GM19397 (cell line): ENCODE measurements at regions not wholly inside any gene's neighbourhood (a gene's known extent, or its start where the extent isn't known, plus 50 kb on each side); places are given as distances from the start of the nearest gene placed in this dataset.
"Not testable (repeated sequence)": the region's sequence is repeated elsewhere in the genome, so short reads cannot be mapped to it uniquely, and the experiment has no call there.

Experiments
- ATAC-seq: cut with Tn5 transposase; IDR thresholded peaks from one replicate; pipeline ENCODE4 v1.9.1; 2021; ENCODE audit warnings: mild to moderate bottlenecking, moderate library complexity; ENCODE audit not compliant: unreplicated experiment

DNA sequence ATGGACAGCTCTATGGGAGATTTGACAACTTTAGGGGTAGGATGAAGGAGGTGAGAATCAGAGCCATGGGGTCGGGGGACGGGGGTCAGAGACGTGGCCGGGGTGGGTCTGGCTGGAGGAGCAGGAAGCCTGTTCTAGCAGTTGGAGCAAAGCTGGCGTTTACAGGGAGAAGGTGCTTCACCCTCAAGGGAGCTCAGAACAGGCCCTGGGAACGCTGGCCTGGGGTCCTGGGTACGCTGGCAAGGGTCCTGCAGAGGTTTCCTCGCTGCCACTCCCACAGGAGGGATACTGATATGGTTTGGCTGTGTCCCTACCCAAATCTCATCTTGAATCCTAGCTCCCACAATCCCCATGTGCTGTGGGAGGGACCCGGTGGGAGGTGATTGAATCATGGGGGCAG is 205.0 kb upstream of the ARL4C start:
- no peak for ATAC-seq

DNA sequence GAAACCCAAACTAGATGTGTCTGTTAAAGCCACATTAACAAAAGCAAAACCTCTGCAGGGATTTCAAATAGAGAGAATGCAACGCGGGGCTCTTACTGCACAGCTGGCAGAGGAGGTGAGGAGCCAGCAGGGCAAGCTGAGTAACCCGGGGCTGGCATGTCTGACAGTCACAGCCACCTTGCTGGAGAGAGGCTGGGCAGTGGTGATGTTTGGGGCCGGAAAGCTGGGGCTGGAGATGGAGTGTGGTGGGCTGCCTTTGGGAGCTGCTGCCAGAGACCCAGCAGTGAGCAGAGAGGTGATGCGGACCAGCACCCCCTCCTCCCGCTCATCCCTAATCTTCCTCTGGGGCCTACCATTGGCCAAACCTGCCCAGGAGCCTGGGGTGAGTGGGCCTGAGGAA is 204.5 kb upstream of the ARL4C start:
- ATAC-seq = no peak

DNA sequence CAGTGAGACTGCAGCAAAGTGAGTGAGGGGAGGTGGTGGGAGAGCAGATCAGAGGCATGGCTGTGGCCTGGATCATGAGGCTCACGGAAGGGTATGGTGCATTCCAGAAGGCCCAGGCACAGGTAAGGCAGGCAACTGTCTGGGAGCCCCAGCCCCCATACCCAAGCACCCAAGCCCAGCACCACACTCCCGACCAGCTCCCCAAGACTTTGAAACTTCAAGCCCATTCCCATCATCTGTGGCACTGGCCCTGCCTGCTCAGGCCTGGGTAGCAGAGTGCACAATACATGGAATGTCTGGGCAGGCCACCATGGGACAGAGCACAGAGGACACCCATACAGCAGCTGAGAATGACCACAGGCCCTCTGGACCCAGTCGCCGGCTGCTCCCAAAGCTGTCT is 202.6 kb upstream of the ARL4C start:
- no peak for ATAC-seq

DNA sequence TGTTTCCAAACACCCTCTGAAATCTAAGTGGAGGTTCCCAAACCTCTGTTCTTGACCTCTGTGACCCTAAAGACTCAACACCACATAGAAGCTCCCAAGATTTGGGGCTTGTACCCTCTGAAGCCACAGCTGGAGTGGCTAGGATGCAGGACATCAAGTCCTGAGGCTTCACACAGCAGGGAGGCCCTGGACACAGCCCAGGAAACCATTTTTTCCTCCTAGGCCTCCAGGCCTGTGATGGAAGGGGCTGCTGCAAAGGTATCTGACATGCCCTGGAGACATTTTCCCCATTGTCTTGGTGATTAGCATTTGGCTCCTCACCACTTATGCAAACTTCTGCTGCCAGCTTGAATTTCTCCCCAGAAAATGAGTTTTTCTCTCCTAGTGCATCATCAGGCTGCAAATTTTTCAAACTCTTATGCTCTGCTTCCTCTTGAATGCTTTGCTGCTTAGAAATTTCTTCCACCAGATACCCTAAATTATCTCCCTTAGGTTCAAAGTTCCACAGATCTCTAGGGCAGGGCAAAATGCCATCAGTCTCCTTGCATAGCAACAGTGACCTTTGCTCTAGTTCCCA is 200.5 kb upstream of the ARL4C start:
- not testable (repeated sequence) for ATAC-seq

DNA sequence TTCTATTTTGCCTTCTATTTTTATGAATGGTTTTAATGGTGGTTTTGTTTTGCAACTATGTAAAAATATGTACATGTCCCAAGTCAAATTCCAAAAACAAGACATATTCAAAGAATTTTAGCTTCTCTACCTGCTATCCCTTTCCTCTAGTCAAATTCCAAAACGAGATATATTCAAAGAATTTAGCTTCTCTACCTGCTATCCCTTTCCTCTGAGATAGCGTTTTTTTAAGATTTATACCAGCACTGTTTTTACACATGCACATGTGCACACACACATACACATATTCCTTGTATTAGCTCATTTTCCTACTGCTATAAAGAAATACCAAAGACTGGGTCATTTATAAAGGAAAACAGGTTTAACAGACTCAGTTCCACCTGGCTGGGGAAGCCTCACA is 199.1 kb upstream of the ARL4C start:
- ATAC-seq = no peak

DNA sequence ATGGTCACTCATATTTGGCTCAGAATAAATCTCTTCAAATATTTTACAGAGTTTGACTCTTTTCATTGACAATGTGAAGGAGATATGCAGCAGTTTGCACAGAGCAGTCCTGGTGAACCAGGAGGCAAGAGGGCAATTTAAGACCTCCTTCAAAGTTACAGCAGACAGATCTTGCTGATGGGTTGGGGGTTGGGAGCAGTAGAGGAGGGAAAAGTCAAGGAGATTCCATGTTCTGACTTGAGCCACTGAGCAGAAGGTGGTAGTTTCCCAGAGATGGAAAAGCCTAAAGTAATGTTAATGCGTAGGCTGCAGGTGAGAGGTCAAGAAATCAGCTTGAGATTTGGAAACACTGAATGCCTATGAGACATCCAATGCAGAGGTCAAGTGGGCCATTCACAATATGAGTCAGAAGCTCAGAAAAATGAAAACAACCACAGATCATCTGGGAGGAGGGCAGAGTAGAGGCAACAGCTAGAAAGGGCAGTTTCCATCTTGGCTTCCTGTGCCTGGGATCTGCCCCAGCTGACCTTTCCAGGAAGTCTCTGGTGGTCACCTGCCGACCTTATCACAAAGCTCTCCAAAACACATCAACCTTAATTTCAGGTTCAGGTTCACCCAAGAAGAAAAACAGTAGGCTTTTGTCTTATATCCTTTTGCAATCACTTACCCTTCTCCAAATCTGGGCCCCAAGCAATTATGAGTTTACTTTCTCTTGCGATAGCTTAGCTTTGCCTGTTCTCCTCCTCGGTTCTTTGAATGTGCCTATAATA is 197.5 kb upstream of the ARL4C start:
- ATAC-seq = no peak

DNA sequence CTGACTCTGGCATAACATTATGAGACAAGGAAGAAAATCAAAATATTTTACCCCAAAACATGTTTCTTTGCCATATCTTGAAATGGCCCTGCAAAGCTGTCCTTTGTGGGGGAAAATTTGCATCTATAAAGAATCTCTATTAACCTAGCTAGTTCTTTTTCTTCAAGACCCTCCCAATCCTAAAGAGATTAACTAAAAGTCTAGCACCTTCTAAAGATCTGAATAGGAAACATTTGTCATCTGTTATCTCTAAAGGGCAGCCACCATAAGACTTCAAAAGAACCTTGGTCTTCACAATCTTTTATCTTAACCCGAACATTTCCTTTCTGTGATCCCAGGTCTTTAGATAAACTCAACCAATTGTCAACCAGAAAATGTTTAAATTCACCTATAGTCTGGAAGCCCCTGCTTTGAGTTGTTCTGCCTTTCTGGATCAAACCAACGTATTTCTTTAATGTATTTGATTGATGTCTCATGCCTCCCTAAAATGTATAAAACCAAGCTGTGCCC is 196.9 kb upstream of the ARL4C start:
- not testable (repeated sequence) for ATAC-seq

DNA sequence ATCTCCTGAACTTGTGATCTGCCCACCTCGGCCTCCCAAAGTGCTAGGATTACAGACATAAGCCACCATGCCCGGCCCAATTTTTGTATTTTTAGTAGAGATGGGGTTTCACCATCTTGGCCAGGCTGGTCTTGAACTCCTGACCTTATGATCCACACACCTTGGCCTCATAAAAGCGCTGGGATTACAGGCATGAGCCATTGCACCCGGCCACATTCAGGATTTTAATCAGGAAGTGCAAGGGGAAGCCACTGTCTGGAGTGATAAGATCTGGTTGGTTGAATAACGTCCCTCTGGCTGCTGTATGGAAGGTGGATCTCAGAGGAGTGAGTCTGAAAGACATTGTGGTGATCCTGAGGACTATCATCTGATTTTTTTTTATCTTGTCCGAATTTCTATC is 196.3 kb upstream of the ARL4C start:
- not testable (repeated sequence) for ATAC-seq

DNA sequence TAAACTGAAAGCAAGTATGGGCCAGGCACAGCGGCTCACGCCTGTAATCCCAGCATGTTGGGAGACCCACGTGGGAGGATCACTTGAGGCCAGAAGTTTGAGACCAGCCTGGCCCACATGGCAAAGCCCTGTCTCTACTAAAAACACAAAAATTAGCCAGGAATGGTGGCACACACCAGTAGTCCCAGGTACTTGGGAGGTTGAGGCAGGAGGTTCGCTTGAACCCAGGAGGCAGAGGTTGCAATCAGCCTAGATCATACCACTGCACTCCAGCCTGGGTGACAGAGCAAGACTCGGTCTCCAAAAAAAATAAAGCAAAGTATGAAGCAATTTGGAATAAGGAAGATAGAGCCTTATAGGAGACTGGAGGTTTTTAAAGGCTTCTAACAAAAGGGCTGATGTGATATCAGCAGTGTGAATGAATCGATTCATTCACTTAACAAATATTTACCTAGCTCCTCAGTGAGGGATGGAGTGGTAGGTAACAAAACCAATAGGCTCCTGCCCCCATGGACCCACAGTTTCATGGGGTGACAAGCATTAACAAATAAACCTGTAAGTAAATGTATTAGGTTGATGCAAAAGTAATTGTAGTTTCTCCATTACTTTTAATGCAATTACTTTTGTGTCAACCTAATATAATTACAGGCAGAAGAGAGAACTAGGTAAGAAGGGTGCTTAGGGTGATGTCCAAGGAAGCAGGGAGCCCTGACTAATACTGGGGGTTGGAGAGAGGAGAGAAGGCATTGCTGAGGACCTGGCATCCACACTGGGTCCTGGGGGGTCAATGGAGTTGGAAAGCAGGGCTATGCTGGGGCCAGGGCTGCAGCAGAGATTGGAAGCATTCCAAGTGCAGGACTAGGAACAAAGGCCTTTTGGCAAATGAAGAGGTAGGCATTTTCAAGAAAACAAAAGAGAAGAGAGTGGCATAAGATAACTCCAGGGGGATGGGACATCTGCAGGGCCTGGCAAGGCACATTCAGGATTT is 195.4 kb upstream of the ARL4C start:
- no peak for ATAC-seq

DNA sequence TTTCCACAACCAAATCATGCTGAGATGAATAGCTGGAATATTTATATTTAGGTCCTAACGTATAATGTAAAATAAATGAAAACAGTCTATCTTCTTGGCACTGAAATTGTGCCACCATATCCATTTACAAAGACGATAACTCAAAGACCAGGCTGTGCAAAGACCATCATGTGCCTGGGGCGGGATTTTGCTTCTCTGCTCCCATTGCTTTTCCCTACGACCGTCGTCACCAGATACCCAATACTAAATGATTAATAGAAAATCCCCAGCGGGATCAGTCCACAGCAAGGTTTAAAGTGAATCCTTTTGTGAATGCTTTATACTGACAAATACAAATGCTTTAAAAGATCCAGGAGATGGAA is 194.3 kb upstream of the ARL4C start:
- ATAC-seq = no peak

DNA sequence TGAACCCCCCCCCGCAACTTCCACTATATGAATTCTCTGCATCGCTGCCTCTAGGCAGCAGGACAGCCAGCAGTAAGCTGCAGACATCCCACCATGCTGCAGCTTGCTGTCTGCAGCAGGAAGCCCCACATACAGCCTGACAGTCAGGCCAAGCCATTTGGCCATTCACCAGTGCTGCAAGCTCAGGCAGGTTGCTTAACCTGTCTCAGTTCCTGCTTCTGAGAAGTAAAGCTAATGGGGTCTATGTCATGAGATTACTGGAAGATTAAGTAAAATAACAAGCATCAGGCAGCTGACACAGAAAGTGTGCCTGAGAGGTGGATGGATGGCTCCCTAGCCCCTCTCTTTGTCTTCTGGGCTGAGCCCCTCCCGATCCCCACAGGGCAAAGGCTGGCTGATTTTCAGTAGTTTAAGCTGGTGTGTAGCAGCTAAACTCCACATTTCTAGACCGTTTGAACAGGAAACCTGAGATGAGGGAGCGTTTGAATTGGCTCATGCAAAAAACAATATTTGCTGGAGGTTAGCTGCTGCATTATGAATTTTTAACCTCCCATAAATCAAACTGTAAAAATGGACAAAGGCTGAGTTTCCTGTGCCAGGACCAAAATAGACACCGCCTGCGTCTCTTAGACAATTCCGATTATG is 193.8 kb upstream of the ARL4C start:
- ATAC-seq = no peak

DNA sequence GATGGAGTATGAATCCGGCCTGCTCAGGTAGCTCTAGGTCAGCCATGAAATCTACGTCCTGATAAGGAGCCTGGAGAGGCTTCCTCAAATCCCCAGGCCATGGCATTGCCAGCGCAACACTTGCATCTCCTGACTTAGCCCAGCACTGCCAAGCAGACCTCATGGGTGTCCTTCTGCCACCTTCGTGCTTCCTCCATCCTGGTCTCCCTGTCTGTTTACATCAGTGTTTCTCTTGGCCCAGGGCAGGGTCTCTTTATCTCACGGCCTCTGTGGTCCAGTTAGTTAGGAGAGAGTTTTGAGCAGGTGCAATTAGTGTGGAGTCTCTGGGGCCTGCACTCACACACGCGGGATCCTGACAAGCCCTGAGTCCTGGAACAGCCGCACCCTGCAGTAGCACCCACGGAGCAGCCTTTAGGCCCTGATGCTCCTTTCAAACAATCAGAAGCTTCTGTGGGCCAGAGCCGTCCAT is 193.1 kb upstream of the ARL4C start:
- no peak for ATAC-seq

DNA sequence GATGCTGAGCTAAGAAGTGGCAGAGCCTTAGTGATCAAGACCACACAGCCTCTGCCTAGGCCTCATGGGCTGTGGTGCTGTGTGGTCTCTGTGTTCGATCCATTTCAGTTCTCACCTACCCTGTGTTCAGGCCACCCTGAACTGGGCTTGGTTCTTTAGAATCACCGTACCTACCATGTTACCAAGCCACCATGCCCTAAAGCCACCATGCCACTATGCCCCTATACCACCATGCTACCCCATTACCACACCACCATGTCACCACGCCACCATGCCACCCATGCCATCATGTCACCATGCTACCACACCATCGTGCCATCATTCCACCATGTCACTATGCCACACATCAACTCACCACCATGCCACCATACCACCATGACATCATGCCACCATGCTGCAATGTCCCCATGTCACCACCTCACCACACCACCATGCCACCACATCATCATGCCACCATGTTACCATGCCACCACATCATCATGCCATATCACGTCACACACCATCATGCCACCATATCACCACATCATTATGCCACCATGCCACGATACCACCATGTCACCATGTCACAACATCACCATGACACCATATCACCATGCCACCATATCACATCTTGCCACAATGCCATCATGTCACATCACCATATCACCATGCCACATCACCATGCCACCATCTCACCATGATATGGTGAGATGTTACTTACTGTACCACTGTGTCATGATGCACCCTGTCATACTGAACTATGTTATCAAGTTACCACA is 191.0 kb upstream of the ARL4C start:
- ATAC-seq = no peak

DNA sequence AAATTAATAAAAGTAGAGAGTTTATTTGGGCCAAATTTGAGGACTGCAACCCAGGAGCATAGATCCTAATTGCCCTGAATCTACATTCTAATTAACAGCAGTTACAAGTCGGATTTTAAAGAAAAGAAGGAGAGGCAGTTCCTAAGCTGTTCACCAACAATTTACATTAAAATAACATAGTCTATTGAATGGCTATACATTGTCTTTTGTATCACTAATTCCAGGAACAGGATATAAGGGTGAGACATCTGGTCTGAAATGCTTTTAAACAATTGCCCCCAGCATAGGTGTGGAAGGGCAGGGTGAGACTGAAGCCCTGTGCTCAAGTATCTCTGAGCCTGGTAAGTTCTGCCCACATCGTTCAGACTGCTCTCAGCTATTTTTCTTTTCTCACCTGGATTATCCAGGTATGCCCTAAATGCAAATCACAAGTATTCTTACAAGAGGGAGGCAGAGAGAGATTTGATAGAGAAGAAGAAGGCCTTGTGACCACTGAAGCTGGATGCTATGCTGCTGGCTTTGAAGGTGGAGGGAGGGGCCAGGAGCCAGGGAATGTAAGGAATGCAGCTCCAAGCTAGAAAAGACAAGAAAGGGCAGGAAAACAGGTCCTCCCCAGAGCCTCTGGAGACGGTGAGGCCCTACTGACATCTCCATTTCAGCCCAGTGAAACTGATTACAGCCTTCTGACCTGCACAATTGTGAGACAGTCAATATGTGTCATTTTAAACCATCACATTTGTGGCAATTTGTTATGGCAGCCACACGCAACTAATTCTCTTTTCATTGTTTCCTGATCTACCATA is 189.4 kb upstream of the ARL4C start:
- no peak for ATAC-seq

DNA sequence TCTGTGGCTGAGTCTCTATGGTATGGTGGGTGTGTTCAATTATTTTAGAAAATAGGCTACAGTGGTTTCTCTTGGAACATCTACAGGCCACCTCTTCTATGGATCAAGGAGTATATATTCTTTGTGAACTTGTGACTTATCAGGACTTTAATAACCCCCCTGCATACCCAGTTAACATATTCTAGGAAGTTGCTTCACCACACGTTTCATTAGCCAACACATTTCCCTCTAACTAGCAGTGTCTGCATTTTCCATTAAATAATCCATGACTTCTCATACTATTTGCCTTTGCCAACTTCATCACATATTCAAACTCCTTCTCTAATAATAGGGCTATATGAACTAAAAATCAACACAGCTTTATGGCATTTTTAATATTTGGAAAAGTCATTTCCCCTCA is 187.6 kb upstream of the ARL4C start:
- ATAC-seq = no peak

DNA sequence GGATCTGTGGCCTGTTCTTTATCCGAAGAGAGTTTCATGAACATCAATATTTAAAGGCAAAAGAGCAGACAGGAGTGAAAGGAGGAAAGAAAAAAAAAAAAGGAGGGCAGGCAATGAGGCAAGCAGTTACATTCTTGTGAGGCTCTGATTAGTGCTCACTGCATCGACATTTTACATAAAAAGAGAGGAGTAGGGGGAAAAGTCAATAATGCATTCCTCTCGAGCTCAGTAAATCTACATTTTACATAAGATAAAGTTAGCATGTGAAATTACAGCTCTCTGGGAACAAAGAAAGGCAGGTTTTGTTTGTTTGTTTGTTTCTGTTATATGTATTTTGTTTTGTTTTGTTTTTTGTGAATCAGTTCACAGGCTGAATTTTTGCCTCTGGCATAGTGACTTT is 187.1 kb upstream of the ARL4C start:
- ATAC-seq = no peak

DNA sequence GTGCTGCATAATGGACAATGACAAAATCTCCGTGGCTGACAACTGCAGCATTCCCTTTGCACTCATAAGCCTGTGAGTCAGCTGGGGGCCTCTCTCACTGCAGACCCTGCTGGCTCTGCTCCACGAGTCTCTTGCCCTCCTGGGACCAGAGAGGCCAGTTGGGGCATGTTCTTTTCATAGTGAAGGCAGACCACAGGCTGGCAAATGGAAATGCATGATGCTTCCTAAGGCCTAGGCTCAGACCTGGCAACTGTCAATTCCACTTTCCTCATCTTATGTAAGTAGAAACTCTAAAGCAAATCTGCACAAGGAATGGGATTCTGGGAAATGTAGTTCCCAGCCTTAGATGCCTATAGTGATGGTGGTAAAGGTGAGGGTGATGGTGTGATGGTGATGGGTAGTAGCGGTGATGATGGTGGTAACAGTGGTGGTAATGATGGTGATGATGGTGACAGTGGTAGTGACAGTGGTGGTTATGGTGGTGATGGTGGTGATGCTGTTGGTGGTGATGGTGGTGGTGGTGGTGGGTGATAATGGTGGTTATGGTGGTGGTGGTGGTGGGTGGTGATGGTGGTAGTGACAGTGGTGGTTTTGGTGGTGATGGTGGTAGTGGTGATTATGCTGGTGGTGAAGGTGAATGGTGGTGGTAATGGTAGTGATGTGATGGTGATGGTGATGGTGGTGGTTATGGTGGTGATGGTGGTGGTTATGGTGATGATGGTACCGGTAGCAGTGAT is 185.8 kb upstream of the ARL4C start:
- ATAC-seq = no peak

DNA sequence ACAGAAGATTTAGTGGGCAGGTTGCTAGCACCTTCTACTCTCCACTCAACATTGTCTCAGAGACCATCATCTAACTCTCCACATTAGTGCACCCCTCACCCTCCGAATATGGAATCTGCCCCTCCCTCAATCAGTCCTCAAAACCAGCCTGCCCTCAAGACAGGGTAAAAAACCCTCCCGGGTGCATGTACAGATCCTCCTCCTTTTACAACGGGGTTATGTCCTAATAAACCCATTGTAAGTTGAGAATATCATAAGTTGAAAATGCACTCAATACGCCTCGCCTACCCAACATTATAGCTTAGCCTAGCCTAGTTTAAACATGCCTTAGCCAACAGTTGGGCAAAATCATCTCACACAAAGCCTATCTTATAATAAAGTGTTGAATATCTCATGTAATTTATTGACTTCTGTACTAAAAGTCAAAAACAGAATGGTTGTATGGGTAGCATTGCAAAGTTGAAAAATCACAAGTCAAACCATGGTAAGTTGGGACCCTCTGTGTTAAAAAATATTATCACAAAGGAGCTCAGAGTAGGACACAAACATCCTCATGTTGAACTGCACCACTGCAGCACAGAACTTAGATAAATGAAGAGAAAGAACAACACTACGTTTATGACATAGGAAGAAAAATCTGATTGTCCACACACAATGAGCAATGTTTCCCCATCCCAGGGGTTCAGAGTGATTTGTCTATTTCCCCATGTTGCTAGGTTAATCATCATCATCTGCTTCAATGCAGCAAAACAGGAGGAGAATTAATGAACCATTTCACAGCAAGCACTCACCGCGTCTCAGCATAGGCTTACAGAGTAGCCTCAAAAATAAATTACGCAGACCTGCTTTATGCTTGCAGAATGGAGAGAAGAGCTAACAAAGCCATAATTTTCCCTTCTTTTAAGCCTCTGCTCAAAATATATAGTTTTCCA is 184.1 kb upstream of the ARL4C start:
- ATAC-seq = no peak
